ENCODE measurements at regions not wholly inside any gene's neighbourhood (a gene's known extent, or its start where the extent isn't known, plus 50 kb on each side); places are given as distances from the start of the nearest gene placed in this dataset.

DNA sequence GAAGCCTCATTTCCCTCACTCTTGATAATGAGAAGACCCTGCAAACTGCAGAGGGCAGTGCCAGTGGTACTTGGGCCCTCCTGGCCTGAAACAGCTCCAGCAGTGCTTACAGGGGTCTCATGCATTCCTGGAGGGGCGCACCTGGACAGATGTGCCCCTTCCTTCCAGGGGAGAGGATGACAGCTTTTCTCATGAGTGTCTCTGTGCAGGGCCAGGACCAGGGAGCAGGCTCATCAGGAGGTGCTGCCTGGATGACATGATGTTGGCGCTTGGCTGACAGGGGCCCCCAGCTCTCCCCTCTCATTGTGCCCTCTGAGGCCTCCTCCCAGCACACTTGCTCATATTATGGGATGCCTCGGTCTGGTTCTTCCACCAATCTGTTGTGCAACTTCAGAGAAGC is 95.1 kb upstream of the MYCN start:
- H3K4me3 ChIP-seq (replicated peaks; ENCODE audit: low read depth, low read length), result no peak overlapping the region
- DNase-seq (ENCODE audit: extremely low read depth, insufficient read length), result no peak
- no peaks in the 10 kb centered on the region for H3K36me3 ChIP-seq (ENCODE audit: control insufficient read depth, insufficient read depth, low read length)
- H3K27me3 ChIP-seq (replicated peaks; ENCODE audit: control insufficient read depth, insufficient read depth, low read length), result peaks cover 1% of the 10 kb centered on the region; the same call in 1 of the 2 replicates
- TF ChIP-seq, protein P1, sequence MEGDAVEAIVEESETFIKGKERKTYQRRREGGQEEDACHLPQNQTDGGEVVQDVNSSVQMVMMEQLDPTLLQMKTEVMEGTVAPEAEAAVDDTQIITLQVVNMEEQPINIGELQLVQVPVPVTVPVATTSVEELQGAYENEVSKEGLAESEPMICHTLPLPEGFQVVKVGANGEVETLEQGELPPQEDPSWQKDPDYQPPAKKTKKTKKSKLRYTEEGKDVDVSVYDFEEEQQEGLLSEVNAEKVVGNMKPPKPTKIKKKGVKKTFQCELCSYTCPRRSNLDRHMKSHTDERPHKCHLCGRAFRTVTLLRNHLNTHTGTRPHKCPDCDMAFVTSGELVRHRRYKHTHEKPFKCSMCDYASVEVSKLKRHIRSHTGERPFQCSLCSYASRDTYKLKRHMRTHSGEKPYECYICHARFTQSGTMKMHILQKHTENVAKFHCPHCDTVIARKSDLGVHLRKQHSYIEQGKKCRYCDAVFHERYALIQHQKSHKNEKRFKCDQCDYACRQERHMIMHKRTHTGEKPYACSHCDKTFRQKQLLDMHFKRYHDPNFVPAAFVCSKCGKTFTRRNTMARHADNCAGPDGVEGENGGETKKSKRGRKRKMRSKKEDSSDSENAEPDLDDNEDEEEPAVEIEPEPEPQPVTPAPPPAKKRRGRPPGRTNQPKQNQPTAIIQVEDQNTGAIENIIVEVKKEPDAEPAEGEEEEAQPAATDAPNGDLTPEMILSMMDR (IDR thresholded peaks at IDR 0.05; ENCODE audit: insufficient read depth, low read length, poor library complexity, severe bottlenecking), result no peak

DNA sequence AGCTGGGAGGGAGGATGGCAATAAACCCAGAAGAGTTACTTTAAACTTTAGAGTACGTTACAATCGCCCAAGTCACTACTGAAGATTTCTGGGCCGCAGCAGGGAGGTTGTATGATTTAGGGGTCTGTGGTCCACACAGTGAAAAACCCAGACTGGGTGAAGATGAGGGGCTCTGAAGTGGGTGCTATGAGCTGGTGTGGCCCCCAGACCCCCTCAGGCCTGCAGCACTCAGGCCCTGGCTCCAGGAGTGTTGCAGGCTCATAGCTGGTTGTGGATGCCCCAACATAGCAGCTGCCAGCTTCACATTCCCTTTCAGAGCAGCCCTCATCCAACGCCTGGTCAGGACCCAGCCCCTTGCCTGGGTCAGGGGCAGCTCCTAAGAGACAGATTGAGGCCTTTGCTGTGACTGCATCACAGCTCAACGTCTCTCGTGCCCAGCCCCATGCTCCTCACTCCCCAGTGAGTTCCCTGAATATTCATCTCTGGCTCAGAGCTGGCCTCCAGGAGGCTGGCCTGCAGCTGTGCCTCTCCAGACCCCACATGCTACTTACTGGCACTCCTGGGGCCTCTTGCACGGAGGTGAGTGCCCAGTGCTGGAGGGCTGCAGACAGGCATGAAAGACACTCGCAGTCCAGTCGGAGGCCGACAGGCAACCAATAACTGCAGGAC is 94.5 kb upstream of the MYCN start:
- Histone ChIP-seq H3K27me3 (replicated peaks; ENCODE audit: control insufficient read depth, insufficient read depth, low read length) (peaks cover 1% of the 10 kb centered on the region; the same call in 1 of the 2 replicates), H3K4me3 (replicated peaks; ENCODE audit: low read depth, low read length) (no peak overlapping the region), H3K36me3 (ENCODE audit: control insufficient read depth, insufficient read depth, low read length) (no peaks in the 10 kb centered on the region)
- DNase-seq (ENCODE audit: extremely low read depth, insufficient read length), result no peak
- TF ChIP-seq, protein P1 (IDR thresholded peaks at IDR 0.05; ENCODE audit: insufficient read depth, low read length, poor library complexity, severe bottlenecking), result no peak

DNA sequence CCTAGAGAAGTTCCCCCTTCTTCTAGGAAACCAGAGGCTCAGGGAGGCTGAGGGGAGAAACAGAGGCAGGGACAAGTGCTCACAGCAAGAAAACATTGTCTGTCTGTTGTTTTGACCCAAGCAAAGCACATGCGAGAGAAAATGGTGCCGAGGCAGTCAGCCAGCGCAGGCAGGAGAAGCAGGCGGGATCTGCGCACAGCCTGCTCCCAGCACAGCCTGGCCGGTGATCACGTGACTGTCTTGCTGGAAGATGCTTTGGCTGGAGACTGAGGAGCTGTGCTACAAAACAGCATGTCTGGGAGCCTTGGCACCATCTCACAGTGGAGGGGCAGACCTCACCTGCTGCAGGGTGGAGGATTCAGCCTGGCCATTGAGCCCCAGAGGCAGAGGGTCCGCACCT is 93.7 kb upstream of the MYCN start:
- peaks cover 1% of the 10 kb centered on the region; the same call in 1 of the 2 replicates for H3K27me3 ChIP-seq (replicated peaks; ENCODE audit: control insufficient read depth, insufficient read depth, low read length)
- TF ChIP-seq, protein P1 (IDR thresholded peaks at IDR 0.05; ENCODE audit: insufficient read depth, low read length, poor library complexity, severe bottlenecking), result no peak
- no peak for DNase-seq (ENCODE audit: extremely low read depth, insufficient read length)
- no peak overlapping the region for H3K4me3 ChIP-seq (replicated peaks; ENCODE audit: low read depth, low read length)
- no peaks in the 10 kb centered on the region for H3K36me3 ChIP-seq (ENCODE audit: control insufficient read depth, insufficient read depth, low read length)

DNA sequence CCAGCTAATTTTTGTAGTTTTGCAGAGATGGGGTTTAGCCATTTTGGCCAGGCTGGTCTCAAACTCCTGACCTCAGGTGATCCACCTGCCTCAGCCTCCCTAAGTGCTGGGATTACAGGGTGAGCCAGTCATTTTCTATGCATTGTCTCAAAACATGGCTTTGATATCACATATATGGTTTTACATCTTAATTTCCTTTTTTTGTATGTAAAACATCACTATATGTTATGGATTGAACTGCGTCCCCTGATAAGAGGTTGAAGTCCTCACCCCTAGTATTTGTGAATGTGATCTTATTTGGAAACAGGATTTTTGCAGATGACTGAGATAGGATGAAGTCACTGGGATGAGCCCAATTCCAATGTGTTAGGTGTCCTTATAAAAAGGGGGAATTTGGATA is 89.8 kb upstream of the MYCN start:
- TF ChIP-seq, protein P1 (IDR thresholded peaks at IDR 0.05; ENCODE audit: insufficient read depth, low read length, poor library complexity, severe bottlenecking), result no peak
- Histone ChIP-seq H3K4me3 (replicated peaks; ENCODE audit: low read depth, low read length) (no peak overlapping the region), H3K36me3 (ENCODE audit: control insufficient read depth, insufficient read depth, low read length) (no peaks in the 10 kb centered on the region), H3K27me3 (replicated peaks; ENCODE audit: control insufficient read depth, insufficient read depth, low read length) (no peaks in the 10 kb centered on the region)
- DNase-seq (ENCODE audit: extremely low read depth, insufficient read length), result no peak

DNA sequence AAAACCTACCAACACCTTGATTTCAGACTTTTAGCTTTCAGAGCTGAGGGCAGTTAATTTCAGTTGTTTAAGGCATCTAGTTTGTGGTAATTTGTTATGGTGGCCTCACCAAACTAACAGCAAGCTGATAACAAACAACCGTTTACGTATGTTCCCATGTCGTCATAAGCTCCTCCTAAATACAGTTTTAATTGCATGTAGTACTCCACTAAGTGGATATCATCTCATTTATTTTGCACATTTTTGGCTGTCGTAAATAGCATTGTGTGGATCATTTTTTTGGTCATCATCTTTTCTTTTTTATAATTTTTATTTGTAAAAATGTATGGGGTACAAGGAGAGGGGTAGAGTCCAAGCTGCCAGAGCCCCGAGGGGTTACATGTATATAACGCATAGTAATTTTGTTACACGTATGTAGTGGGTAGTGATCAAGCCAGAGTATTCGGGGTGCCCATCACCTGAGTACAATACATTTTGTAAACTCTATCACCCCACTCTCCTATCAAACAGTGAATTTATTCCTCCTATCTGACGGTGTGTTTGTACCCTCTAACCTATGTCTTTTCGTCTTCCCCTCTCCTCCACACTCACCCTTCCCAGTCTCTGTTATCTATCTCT is 89.2 kb upstream of the MYCN start:
- DNase-seq (ENCODE audit: extremely low read depth, insufficient read length), result no peak
- H3K4me3 ChIP-seq (replicated peaks; ENCODE audit: low read depth, low read length), result no peak overlapping the region
- TF ChIP-seq, protein P1 (IDR thresholded peaks at IDR 0.05; ENCODE audit: insufficient read depth, low read length, poor library complexity, severe bottlenecking), result no peak
- H3K27me3 ChIP-seq (replicated peaks; ENCODE audit: control insufficient read depth, insufficient read depth, low read length), result no peaks in the 10 kb centered on the region
- H3K36me3 ChIP-seq (ENCODE audit: control insufficient read depth, insufficient read depth, low read length), result no peaks in the 10 kb centered on the region

Data from GM06990 (cell line).